Gastrocnemius medialis (tissue), 4 donors: ENCODE measurements at regions not wholly inside any gene's neighbourhood (a gene's known extent, or its start where the extent isn't known, plus 50 kb on each side); places are given as distances from the start of the nearest gene placed in this dataset.

ENCODE experiments used
- ATAC-seq, 2 donors: fragments of 150-250 bp; one replicate each; pipeline ENCODE4 v1.9.1; 2016
- DNase-seq, 2 donors: peaks; one replicate each; pipeline ENCODE4 v3.0.0-alpha.2; 2019
- H3K27ac ChIP-seq, 4 donors: fragments of 200-600 bp; sonication (generic); 1 replicate in 1 of 4; 2 replicates in 3 of 4; pipeline ENCODE4 v1.5.1; 2016 to 2018; ENCODE audit warnings: mild to moderate bottlenecking in 2 of 4, moderate library complexity in 1 of 4
- H3K27me3 ChIP-seq, 3 donors: fragments of 200-600 bp; sonication (generic) in 2 of 3; 1 replicate in 1 of 3; 2 replicates in 2 of 3; pipeline versions ENCODE4 v1.5.1 to v1.6.0; 2016 to 2019; ENCODE audit warnings: mild to moderate bottlenecking in 1 of 3, moderate library complexity in 1 of 3
- H3K36me3 ChIP-seq, 2 donors: fragments of 200-600 bp; sonication (generic) in 1 of 2; one replicate each; pipeline ENCODE4 v1.5.1; 2017 to 2018
- H3K4me1 ChIP-seq, 2 donors: fragments of 200-600 bp; sonication (generic) in 1 of 2; one replicate each; pipeline ENCODE4 v1.5.1; 2016 to 2017; ENCODE audit warnings: mild to moderate bottlenecking in 2 of 2
- H3K4me3 ChIP-seq, 4 donors: fragments of 200-600 bp; sonication (generic) in 3 of 4; 1 replicate in 1 of 4; 2 replicates in 3 of 4; pipeline ENCODE4 v1.5.1; 2016 to 2019; ENCODE audit warnings: mild to moderate bottlenecking in 2 of 4
- H3K9me3 ChIP-seq, 3 donors: fragments of 200-600 bp; sonication (generic) in 2 of 3; 1 replicate in 1 of 3; 2 replicates in 2 of 3; pipeline ENCODE4 v1.5.1; 2016 to 2019
- POLR2A ChIP-seq, 2 donors: fragments of 450-650 bp; IDR thresholded peaks; one replicate each; pipeline ENCODE4 v1.6.1; 2017; ENCODE audit warnings: antibody characterized with exemption in 2 of 2, mild to moderate bottlenecking in 2 of 2, moderate library complexity in 2 of 2
- in situ Hi-C, 4 donors: fragments of 200-750 bp; cut with MboI; loops; one replicate each; pipeline versions ENCODE4 v1.15.0 to v1.8.0; 2017; ENCODE audit warnings: low sequenced_read_pairs in 4 of 4
- intact Hi-C: fragments of 100-400 bp; cut with DNase I; formaldehyde crosslinking; loops from one replicate; pipeline ENCODE4 v1.15.1; 2023; ENCODE audit warnings: low total_unique reads
- TF ChIP-seq, protein P1 (sequence below), 5 experiments: fragments of 450-650 bp in 3 of 5; fragments of 200-600 bp in 2 of 5; sonication (generic) in 2 of 5; IDR thresholded peaks in 4 of 5; conservative IDR thresholded peaks in 1 of 5; 1 replicate in 4 of 5; 2 replicates in 1 of 5; pipeline ENCODE4 v1.5.1; 2016 to 2019; ENCODE audit warnings: antibody characterized with exemption in 5 of 5, mild to moderate bottlenecking in 3 of 5, moderate library complexity in 3 of 5

DNA sequence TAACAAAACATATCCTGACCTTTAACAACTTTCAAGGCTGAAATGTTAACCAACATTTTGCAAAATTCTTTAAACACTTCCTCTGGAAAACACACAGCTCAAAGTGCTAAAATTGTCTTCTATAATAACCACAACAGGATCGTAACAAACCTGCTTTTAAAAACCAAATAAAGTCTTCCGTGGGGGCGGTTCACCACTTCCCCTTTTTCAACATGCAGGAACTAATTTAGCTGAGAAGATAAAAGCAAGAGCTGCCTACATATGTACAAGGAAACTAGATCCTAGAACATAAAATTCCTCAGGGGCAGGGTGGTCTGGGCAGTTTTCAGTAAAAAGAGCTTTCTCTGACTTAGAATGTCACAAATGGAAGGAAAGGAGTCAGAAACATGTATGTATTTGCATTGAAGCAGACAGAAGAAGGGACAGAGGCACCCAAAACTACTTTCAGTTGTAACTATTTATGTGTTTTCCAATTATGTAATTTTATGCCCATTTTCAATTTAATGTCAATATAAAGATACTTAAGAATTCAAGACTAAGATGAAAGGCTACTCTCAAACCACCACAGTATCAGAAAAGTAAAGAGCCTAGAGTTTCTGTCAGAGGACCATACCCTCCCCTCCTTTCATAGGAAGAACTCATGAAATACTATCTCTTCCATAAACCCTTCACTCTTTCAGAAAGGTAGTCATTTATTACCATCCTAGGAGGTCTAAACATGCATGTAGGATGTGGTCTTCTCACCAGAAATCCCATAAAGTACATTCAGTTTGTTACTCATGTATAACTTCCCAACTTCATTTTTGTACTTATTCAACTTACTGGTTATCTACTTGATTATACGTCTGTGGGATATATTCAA lies 185.9 kb upstream of the RASA1 start:
- ATAC-seq, result no peak
- Histone ChIP-seq H3K27ac (no peak overlapping the region), H3K4me1 (no peaks in the 10 kb centered on the region), H3K27me3 (no peaks in the 10 kb centered on the region), H3K36me3 (no peaks in the 10 kb centered on the region), H3K9me3 (no peaks in the 10 kb centered on the region), H3K4me3 (no peak overlapping the region)
- peak; percentile 2 to 14 for DNase-seq
- in situ Hi-C loops, result no loop called here
- intact Hi-C loops, result no loop called here
- TF ChIP-seq, protein P1, sequence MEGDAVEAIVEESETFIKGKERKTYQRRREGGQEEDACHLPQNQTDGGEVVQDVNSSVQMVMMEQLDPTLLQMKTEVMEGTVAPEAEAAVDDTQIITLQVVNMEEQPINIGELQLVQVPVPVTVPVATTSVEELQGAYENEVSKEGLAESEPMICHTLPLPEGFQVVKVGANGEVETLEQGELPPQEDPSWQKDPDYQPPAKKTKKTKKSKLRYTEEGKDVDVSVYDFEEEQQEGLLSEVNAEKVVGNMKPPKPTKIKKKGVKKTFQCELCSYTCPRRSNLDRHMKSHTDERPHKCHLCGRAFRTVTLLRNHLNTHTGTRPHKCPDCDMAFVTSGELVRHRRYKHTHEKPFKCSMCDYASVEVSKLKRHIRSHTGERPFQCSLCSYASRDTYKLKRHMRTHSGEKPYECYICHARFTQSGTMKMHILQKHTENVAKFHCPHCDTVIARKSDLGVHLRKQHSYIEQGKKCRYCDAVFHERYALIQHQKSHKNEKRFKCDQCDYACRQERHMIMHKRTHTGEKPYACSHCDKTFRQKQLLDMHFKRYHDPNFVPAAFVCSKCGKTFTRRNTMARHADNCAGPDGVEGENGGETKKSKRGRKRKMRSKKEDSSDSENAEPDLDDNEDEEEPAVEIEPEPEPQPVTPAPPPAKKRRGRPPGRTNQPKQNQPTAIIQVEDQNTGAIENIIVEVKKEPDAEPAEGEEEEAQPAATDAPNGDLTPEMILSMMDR (IDR thresholded peaks at IDR 0.05 in 4 of 5, conservative IDR thresholded peaks at IDR 0.05 in 1 of 5), result no peak
- no peak for TF ChIP-seq POLR2A (IDR thresholded peaks at IDR 0.05)

DNA sequence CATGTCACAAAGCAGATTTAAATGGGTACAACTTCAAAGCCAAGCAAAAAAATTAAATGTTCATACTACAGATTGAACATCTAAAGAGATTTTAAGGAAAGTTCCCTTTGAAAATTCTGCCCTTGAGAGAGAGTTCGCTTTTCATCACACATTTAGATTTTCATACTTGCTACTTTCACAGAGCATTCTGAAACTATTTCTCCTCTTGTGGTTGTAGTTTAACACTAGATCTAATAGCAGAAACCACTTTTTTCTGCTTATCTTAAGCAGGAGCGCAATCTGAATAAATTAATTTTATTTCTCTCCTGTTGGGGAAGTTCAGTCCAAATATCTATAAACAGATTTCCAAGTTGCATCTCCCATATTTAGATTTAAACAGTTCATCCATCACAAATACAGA lies 173.3 kb upstream of the RASA1 start:
- Histone ChIP-seq H3K27ac (no peak overlapping the region), H3K4me3 (no peak overlapping the region), H3K27me3 (no peaks in the 10 kb centered on the region), H3K9me3 (no peaks in the 10 kb centered on the region), H3K4me1 (no peaks in the 10 kb centered on the region), H3K36me3 (no peaks in the 10 kb centered on the region)
- no peak for TF ChIP-seq POLR2A (IDR thresholded peaks at IDR 0.05)
- TF ChIP-seq, protein P1 (IDR thresholded peaks at IDR 0.05 in 4 of 5, conservative IDR thresholded peaks at IDR 0.05 in 1 of 5), result no peak
- in situ Hi-C loops, result no loop called here
- ATAC-seq (no peak), DNase-seq (no peak)
- intact Hi-C loops, result no loop called here

DNA sequence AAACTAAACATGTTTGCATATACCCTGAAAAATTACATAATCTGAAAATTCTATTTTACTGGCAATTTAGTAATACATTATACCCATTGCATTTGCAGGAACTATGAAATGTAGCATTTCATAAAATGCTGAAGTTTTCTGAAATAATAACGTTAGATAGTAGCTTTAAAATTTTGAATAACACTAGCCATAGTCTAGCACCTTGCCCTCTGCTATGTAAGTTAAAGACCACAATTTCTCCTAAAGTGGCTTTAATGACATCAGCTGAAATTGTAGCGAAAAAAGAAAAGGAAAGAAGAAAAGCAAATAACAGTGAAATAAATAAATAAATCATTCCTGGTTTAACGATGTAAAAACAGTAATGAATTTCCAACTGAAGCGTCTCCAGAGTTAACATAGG lies 172.8 kb upstream of the RASA1 start:
- Histone ChIP-seq H3K9me3 (no peaks in the 10 kb centered on the region), H3K4me1 (no peaks in the 10 kb centered on the region), H3K4me3 (no peak overlapping the region), H3K27ac (no peak overlapping the region), H3K27me3 (no peaks in the 10 kb centered on the region), H3K36me3 (no peaks in the 10 kb centered on the region)
- intact Hi-C loops (no loop called here), in situ Hi-C loops (no loop called here)
- TF ChIP-seq POLR2A (IDR thresholded peaks at IDR 0.05), result no peak
- TF ChIP-seq, protein P1 (IDR thresholded peaks at IDR 0.05 in 4 of 5, conservative IDR thresholded peaks at IDR 0.05 in 1 of 5), result no peak
- no peak for DNase-seq
- no peak for ATAC-seq

DNA sequence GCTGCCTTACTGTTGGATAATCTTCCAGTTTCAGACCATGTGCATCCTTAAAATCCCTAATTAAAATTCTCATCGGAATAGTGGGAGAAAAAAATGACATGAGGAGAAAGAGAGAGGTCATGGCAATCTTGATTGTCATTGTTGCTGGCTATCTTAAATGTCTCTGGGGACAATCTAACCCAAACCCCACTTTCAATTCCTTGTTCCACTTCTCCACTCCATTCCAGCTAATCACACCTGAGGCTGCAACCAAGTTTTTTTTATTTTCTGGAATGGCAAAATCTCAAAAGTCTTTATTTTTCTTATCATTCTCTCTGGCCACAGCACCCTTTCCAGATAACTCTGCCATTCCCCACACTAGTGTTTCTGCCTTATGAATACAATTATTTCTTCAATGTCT lies 171.9 kb upstream of the RASA1 start:
- Histone ChIP-seq H3K27me3 (no peaks in the 10 kb centered on the region), H3K27ac (no peak overlapping the region), H3K4me1 (no peaks in the 10 kb centered on the region), H3K36me3 (no peaks in the 10 kb centered on the region), H3K4me3 (no peak overlapping the region), H3K9me3 (no peaks in the 10 kb centered on the region)
- TF ChIP-seq, protein P1 (IDR thresholded peaks at IDR 0.05 in 4 of 5, conservative IDR thresholded peaks at IDR 0.05 in 1 of 5), result no peak
- no peak for TF ChIP-seq POLR2A (IDR thresholded peaks at IDR 0.05)
- in situ Hi-C loops (no loop called here), intact Hi-C loops (no loop called here)
- no peak for DNase-seq
- ATAC-seq, result no peak
